HepG2 (cell line): ENCODE measurements at regions not wholly inside any gene's neighbourhood (a gene's known extent, or its start where the extent isn't known, plus 50 kb on each side); places are given as distances from the start of the nearest gene placed in this dataset.
"Not testable (repeated sequence)": the region's sequence is repeated elsewhere in the genome, so short reads cannot be mapped to it uniquely, and the experiment has no call there.

Experiments
- ATAC-seq: fragments of 200-7000 bp; cut with Tn5 transposase; 3 replicates; pipeline ENCODE4 v1.9.1; 2020; ENCODE audit warnings: mild to moderate bottlenecking, moderate library complexity
- BruUV-seq: library from RNA; stranded (reverse); fragments of 400-500 nt; replicated peaks from 2 replicates; lab custom pipeline; 2021; lab: Mats Ljungman, UMichigan
- CTCF ChIA-PET: fragments of 300-600 bp; formaldehyde crosslinking; extraction: SDS; loops from one replicate; lab custom pipeline; 2021; ENCODE audit warnings: low total read pairs, inconsistent platforms, low intra/inter-chr PET ratio; lab: Yijun Ruan, JAX
- POLR2A ChIA-PET: fragments of 350-600 bp; sonication (Branson Sonifier 250); formaldehyde crosslinking; loops from one replicate; lab custom pipeline; 2020; ENCODE audit warnings: antibody characterized with exemption, inconsistent platforms; lab: Yijun Ruan, JAX
- DNase-seq: peaks from one replicate; pipeline ENCODE4 v3.0.0-alpha.2; 2015; ENCODE audit warnings: low spot score
- FAIRE-seq: peaks from 3 replicates; lab custom pipeline; 2011; peaks lifted over from hg19 to GRCh38; lab: Jason Lieb, UNC
- H2AFZ ChIP-seq: one replicate; pipeline ENCODE4 v1.6.1; 2011; ENCODE audit warnings: low read length, inconsistent platforms
- H3K27ac ChIP-seq: fragments of 300-600 bp; 3 replicates; pipeline ENCODE4 v1.8.0; 2011; ENCODE audit warnings: mixed run types, mild to moderate bottlenecking, mixed read lengths, low read length, inconsistent platforms; ENCODE audit not compliant: insufficient read depth; ENCODE audit errors: extremely low read length
- H3K27me3 ChIP-seq, 2 experiments: fragments of 200-600 bp in 1 of 2; 2 replicates in 1 of 2; 3 replicates in 1 of 2; pipeline versions ENCODE4 v1.6.0 to v1.8.0; 2011; ENCODE audit warnings: low read length in 2 of 2, mild to moderate bottlenecking in 2 of 2, moderate library complexity in 2 of 2, inconsistent platforms in 1 of 2; ENCODE audit not compliant: insufficient read depth in 2 of 2, control insufficient read depth in 1 of 2
- H3K36me3 ChIP-seq, 2 experiments: fragments of 200-600 bp in 1 of 2; replicated peaks in 1 of 2; 2 replicates in 1 of 2; 3 replicates in 1 of 2; pipeline versions ENCODE4 v1.5.1 to v1.8.0; 2011; ENCODE audit warnings: low read length in 2 of 2, inconsistent platforms in 1 of 2; ENCODE audit not compliant: insufficient read depth in 2 of 2, control insufficient read depth in 1 of 2
- H3K4me1 ChIP-seq: 2 replicates; pipeline ENCODE4 v1.5.1; 2012; ENCODE audit warnings: low read length, inconsistent platforms; ENCODE audit not compliant: insufficient read depth
- H3K4me2 ChIP-seq: 2 replicates; pipeline ENCODE4 v1.6.0; 2011; ENCODE audit warnings: low read depth, low read length, inconsistent platforms
- H3K4me3 ChIP-seq, 3 experiments: fragments of 200-600 bp in 1 of 3; sonication (generic), shearing (Covaris generic) in 1 of 3; replicated peaks in 1 of 3; 2 replicates each; pipeline ENCODE4 v1.5.1; 2011 to 2016; ENCODE audit warnings: low read length in 3 of 3, inconsistent platforms in 2 of 3, low read depth in 2 of 3, mild to moderate bottlenecking in 2 of 3, control low read depth in 1 of 3, mixed read lengths in 1 of 3; ENCODE audit not compliant: insufficient read depth in 1 of 3
- H3K79me2 ChIP-seq: one replicate; pipeline ENCODE4 v1.6.1; 2011; ENCODE audit warnings: low read length, inconsistent platforms; ENCODE audit not compliant: insufficient read depth
- H3K9ac ChIP-seq: 2 replicates; pipeline ENCODE4 v1.6.0; 2011; ENCODE audit warnings: mild to moderate bottlenecking, low read depth, low read length, inconsistent platforms; ENCODE audit not compliant: insufficient read depth
- H3K9me3 ChIP-seq: 2 replicates; pipeline ENCODE4 v1.5.1; 2012; ENCODE audit warnings: mild to moderate bottlenecking, low read length
- H4K20me1 ChIP-seq: 2 replicates; pipeline ENCODE4 v1.6.0; 2011; ENCODE audit warnings: inconsistent platforms, mild to moderate bottlenecking, low read length, moderate library complexity; ENCODE audit not compliant: insufficient read depth
- FOXK2 ChIP-seq: fragments of 450-650 bp; IDR thresholded peaks from 2 replicates; pipeline ENCODE4 v1.6.1; 2016
- MEIS1 ChIP-seq: sonication (generic); formaldehyde crosslinking; IDR thresholded peaks from 2 replicates; pipeline ENCODE4 v1.9.0; 2021; ENCODE audit warnings: mild to moderate bottlenecking, missing genetic modification reagents, moderate library complexity, borderline replicate concordance
- NFE2L2 ChIP-seq: fragments of 150-350 bp; IDR thresholded peaks from 2 replicates; pipeline ENCODE4 v1.6.1; 2014; ENCODE audit warnings: low read length
- NFRKB ChIP-seq: fragments of 450-650 bp; IDR thresholded peaks from 2 replicates; pipeline ENCODE4 v1.6.1; 2017
- NR1H2 ChIP-seq: sonication (generic); formaldehyde crosslinking; IDR thresholded peaks from 2 replicates; pipeline ENCODE4 v1.8.1; 2022; ENCODE audit warnings: low read depth, missing genetic modification reagents, borderline replicate concordance
- PLRG1 ChIP-seq: fragments of 450-650 bp; conservative IDR thresholded peaks from 2 replicates; pipeline ENCODE4 v1.6.1; 2016
- RCOR2 ChIP-seq: IDR thresholded peaks from 2 replicates; pipeline ENCODE4 v1.6.1; 2016; ENCODE audit warnings: missing biosample characterization, missing genetic modification reagents
- ZMYM3 ChIP-seq: sonication (generic); formaldehyde crosslinking; IDR thresholded peaks from 2 replicates; pipeline ENCODE4 v1.5.1; 2020; ENCODE audit warnings: mild to moderate bottlenecking, missing genetic modification reagents
- ZNF10 ChIP-seq: sonication (generic); formaldehyde crosslinking; IDR thresholded peaks from 2 replicates; pipeline ENCODE4 v1.4.0; 2020; ENCODE audit warnings: mild to moderate bottlenecking, low read depth, missing genetic modification reagents, borderline replicate concordance
- ZNF354B ChIP-seq: sonication (generic); formaldehyde crosslinking; IDR thresholded peaks from 2 replicates; pipeline ENCODE4 v1.8.0; 2022; ENCODE audit warnings: mild to moderate bottlenecking, missing genetic modification reagents
- ZNF382 ChIP-seq: sonication (generic); formaldehyde crosslinking; IDR thresholded peaks from 2 replicates; pipeline ENCODE4 v1.5.0; 2020; ENCODE audit warnings: missing genetic modification reagents, mild to moderate bottlenecking, borderline replicate concordance
- ZNF446 ChIP-seq: sonication (generic); formaldehyde crosslinking; IDR thresholded peaks from 2 replicates; pipeline ENCODE4 v1.5.0; 2020; ENCODE audit warnings: mild to moderate bottlenecking, missing genetic modification reagents
- ZNF703 ChIP-seq: sonication (generic); formaldehyde crosslinking; IDR thresholded peaks from 2 replicates; pipeline ENCODE4 v1.5.1; 2020; ENCODE audit warnings: missing genetic modification reagents, mild to moderate bottlenecking, moderate library complexity, borderline replicate concordance
- ZNF773 ChIP-seq: sonication (generic); formaldehyde crosslinking; IDR thresholded peaks from 2 replicates; pipeline ENCODE4 v1.4.0; 2020; ENCODE audit warnings: missing genetic modification reagents, borderline replicate concordance
- WGBS: methylation state at CpG from one replicate; pipeline ENCODE4 v1.1.6; 2017; ENCODE audit warnings: low lambda C conversion rate; 5-methylcytosine and 5-hydroxymethylcytosine counted together
- in situ Hi-C: cut with HindIII; loops from 2 replicates; pipeline ENCODE4 v1.10.0; 2017; ENCODE audit warnings: low pct_unique_long_range_greater_than_20kb; ENCODE audit not compliant: extremely low pct_ligation_motif_present
- intact Hi-C: fragments of 100-400 bp; cut with micrococcal nuclease; formaldehyde crosslinking; loops from one replicate; pipeline ENCODE4 v1.10.0; 2022; ENCODE audit not compliant: unreplicated experiment
- TF ChIP-seq, protein P1 (sequence below): sonication (generic); formaldehyde crosslinking; IDR thresholded peaks from 2 replicates; pipeline ENCODE4 v1.5.0; 2020; ENCODE audit warnings: mild to moderate bottlenecking, missing genetic modification reagents
- TF ChIP-seq, protein P2 (sequence below): sonication (generic); formaldehyde crosslinking; IDR thresholded peaks from 2 replicates; pipeline ENCODE4 v1.8.0; 2022; ENCODE audit warnings: low read depth, missing genetic modification reagents
- TF ChIP-seq, protein P3 (sequence below): sonication (generic); formaldehyde crosslinking; IDR thresholded peaks from 2 replicates; pipeline ENCODE4 v1.5.1; 2020; ENCODE audit warnings: missing genetic modification reagents, mild to moderate bottlenecking, borderline replicate concordance

DNA sequence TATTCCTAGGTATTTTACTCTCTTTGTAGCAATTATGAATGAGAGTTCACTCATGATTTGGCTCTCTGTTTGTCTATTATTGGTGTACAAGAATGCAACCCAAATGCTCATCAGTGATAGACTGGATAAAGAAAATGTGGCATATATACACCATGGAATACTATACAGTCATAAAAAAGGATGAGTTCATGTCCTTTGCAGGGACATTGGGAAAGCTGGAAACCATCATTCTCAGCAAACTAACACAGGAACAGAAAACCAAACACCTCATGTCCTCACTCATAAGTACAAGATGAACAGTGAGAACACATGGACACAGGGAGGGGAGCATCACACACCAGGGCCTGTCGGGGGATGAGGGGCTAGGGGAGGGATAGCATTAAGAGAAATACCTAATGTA, 71.8 kb downstream of the PRORP start:
- H2AFZ ChIP-seq, H3K27ac ChIP-seq, BruUV-seq, H3K9ac ChIP-seq, H3K4me1 ChIP-seq, DNase-seq, in situ Hi-C loops, H4K20me1 ChIP-seq, H3K36me3 ChIP-seq, FAIRE-seq, H3K9me3 ChIP-seq, H3K4me2 ChIP-seq, H3K79me2 ChIP-seq, H3K27me3 ChIP-seq, intact Hi-C loops, ATAC-seq, CTCF ChIA-PET, POLR2A ChIA-PET, H3K4me3 ChIP-seq: not testable (repeated sequence)
- TF ChIP-seq RCOR2 (CRISPR knock-in tag): 0 out of 2 replicates have a peak, but pooled peaks have one; percentile 50
- peak; percentile 71 for TF ChIP-seq ZMYM3 (CRISPR knock-in tag)
- WGBS: 100% methylated on average over 1 of the region's 1 CpG

DNA sequence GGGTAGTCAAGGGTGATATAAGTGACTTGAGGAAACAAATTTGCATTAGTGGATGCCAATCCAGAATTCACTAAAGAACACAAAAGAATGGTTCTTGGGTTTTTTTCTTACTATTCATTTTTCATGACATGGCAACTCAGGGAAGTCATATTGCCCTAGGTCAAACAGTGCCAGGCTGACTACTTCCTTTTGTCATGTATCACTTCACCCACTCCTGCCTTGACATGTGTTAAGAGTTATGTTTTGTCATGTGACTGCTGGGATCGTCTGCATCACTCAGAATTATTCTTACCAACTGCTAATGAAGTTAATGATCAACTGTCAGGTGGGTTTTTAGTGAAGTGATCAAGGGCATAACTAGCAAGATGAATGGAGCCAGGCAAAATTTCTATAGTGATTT, 74.2 kb downstream of the PRORP start:
- Histone ChIP-seq H4K20me1 (no peaks in the 10 kb centered on the region), H3K27ac (no peak overlapping the region), H3K79me2 (no peaks in the 10 kb centered on the region), H3K4me2 (no peak overlapping the region), H3K9me3 (no peaks in the 10 kb centered on the region), H3K27me3 (no peaks in the 10 kb centered on the region), H3K9ac (no peak overlapping the region), H3K4me1 (no peaks in the 10 kb centered on the region), H3K36me3 (no peaks in the 10 kb centered on the region; a peak in 1 of 5 replicates), H2AFZ (no peak overlapping the region), H3K4me3 (no peak overlapping the region)
- no TSS peak for BruUV-seq
- WGBS: 79% methylated on average over 1 of the region's 1 CpG
- no peak for DNase-seq
- ChIA-PET CTCF (no interaction called here), POLR2A (no interaction called here)
- no peak for ATAC-seq
- no peak for FAIRE-seq
- intact Hi-C loops (no loop called here), in situ Hi-C loops (no loop called here)
- TF ChIP-seq ZNF703 (no peak), NR1H2 (CRISPR knock-in tag) (no peak), ZNF446 (CRISPR knock-in tag) (no peak), ZNF354B (CRISPR knock-in tag) (no peak), ZNF382 (CRISPR knock-in tag) (no peak), MEIS1 (CRISPR knock-in tag) (no peak), NFE2L2 (no peak), ZNF773 (no peak), NFRKB (no peak), FOXK2 (no peak), PLRG1 (no peak), ZNF10 (CRISPR knock-in tag) (no peak)
- TF ChIP-seq, protein P1, sequence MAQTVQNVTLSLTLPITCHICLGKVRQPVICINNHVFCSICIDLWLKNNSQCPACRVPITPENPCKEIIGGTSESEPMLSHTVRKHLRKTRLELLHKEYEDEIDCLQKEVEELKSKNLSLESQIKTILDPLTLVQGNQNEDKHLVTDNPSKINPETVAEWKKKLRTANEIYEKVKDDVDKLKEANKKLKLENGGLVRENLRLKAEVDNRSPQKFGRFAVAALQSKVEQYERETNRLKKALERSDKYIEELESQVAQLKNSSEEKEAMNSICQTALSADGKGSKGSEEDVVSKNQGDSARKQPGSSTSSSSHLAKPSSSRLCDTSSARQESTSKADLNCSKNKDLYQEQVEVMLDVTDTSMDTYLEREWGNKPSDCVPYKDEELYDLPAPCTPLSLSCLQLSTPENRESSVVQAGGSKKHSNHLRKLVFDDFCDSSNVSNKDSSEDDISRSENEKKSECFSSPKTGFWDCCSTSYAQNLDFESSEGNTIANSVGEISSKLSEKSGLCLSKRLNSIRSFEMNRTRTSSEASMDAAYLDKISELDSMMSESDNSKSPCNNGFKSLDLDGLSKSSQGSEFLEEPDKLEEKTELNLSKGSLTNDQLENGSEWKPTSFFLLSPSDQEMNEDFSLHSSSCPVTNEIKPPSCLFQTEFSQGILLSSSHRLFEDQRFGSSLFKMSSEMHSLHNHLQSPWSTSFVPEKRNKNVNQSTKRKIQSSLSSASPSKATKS (CRISPR knock-in tag): no peak
- TF ChIP-seq, protein P2, sequence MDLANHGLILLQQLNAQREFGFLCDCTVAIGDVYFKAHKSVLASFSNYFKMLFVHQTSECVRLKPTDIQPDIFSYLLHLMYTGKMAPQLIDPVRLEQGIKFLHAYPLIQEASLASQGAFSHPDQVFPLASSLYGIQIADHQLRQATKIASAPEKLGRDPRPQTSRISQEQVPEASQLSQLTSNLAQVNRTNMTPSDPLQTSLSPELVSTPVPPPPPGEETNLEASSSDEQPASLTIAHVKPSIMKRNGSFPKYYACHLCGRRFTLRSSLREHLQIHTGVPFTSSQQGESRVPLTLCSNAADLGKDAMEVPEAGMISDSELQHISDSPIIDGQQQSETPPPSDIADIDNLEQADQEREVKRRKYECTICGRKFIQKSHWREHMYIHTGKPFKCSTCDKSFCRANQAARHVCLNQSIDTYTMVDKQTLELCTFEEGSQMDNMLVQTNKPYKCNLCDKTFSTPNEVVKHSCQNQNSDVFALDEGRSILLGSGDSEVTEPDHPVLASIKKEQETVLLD (CRISPR knock-in tag): no peak
- TF ChIP-seq, protein P3, sequence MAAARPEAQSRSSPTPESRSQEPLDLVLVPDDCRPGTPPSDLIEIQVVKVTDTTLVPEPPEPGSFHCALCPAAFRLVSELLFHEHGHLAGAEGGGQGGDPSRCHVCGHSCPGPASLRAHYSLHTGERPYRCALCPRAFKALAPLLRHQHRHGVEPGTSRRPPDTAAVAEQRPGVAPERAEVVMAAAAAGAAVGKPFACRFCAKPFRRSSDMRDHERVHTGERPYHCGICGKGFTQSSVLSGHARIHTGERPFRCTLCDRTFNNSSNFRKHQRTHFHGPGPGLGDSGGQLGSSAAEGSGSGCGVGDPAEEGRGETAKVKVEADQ: no peak
